Mucosa of descending colon (tissue), 3 donors: ENCODE measurements at regions not wholly inside any gene's neighbourhood (a gene's known extent, or its start where the extent isn't known, plus 50 kb on each side); places are given as distances from the start of the nearest gene placed in this dataset.

Source experiments
- ATAC-seq: fragments of 200-7000 bp; cut with Tn5 transposase; one replicate; pipeline ENCODE4 v1.9.1; 2020; ENCODE audit warnings: mild to moderate bottlenecking, moderate library complexity
- DNase-seq, 3 donors: peaks; one replicate each; pipeline ENCODE4 v3.0.0-alpha.2; 2020
- H3K36me3 ChIP-seq: fragments of 200-600 bp; one replicate; pipeline ENCODE4 v1.8.0; 2021; ENCODE audit warnings: low read depth, mild to moderate bottlenecking
- H3K4me1 ChIP-seq: fragments of 200-600 bp; one replicate; pipeline ENCODE4 v1.8.0; 2021; ENCODE audit warnings: low read depth, mild to moderate bottlenecking
- H3K4me3 ChIP-seq: fragments of 200-600 bp; one replicate; pipeline ENCODE4 v1.8.0; 2021; ENCODE audit warnings: mild to moderate bottlenecking
- H3K9me3 ChIP-seq: fragments of 200-600 bp; one replicate; pipeline ENCODE4 v1.8.0; 2021; ENCODE audit warnings: mild to moderate bottlenecking
- intact Hi-C, 2 donors: fragments of 100-400 bp; cut with DNase I in 1 of 2; cut with micrococcal nuclease in 1 of 2; formaldehyde crosslinking; loops; one replicate each; pipeline versions ENCODE4 v1.11.0 to v1.11.1; 2022; cut with DNase I, micrococcal nuclease
- TF ChIP-seq, protein P1 (sequence below): fragments of 200-600 bp; IDR thresholded peaks from one replicate; pipeline ENCODE4 v1.8.0; 2022; ENCODE audit warnings: antibody characterized with exemption, mild to moderate bottlenecking
- donor health status: DM: no; HTN: no; CAD: no; lungs with moderate emphysema.
- donor health status: DM: no; HTN: no; CAD: no.
- donor health status: DM: no; HTN: yes; CAD: no.

DNA sequence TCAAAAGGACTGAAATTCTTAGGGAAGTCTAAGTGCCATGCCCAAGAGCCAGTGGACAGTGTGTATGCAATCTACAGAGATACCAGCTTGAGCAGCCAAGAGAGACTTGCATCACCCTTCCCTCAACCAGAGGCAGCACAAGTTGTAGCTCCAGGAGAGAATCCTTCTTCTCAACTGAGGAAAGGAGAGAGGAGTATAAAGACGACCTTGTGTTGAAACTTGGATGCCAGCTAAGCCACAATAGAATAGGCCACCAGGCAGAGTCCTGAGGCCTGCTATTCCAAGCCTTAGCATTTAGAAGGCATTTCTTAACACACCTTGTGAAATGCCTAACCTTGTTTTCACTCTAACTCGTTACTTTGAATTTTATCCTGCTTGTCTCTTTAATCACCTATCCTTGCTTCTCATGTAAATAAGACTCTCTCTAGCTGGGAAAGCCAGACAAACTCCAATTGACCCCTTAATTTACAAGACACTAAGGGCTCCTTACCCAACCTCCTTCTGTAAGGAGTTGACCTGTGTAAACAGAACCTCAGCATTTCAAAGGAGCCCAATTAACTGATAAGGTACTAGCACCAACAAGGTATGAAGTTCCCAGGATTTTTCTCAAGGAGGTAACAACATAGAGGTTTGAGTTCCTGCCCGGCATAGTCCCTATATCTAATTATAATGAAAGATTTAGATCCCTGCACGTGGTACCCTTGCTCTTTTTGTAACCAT is 738.8 kb downstream of the AMY1C start:
- Histone ChIP-seq H3K4me3 (no peak overlapping the region), H3K36me3 (no peaks in the 10 kb centered on the region), H3K9me3 (peaks cover 5% of the 10 kb centered on the region), H3K4me1 (no peaks in the 10 kb centered on the region)
- intact Hi-C loops: no loop called here
- TF ChIP-seq, protein P1, sequence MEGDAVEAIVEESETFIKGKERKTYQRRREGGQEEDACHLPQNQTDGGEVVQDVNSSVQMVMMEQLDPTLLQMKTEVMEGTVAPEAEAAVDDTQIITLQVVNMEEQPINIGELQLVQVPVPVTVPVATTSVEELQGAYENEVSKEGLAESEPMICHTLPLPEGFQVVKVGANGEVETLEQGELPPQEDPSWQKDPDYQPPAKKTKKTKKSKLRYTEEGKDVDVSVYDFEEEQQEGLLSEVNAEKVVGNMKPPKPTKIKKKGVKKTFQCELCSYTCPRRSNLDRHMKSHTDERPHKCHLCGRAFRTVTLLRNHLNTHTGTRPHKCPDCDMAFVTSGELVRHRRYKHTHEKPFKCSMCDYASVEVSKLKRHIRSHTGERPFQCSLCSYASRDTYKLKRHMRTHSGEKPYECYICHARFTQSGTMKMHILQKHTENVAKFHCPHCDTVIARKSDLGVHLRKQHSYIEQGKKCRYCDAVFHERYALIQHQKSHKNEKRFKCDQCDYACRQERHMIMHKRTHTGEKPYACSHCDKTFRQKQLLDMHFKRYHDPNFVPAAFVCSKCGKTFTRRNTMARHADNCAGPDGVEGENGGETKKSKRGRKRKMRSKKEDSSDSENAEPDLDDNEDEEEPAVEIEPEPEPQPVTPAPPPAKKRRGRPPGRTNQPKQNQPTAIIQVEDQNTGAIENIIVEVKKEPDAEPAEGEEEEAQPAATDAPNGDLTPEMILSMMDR: no peak
- DNase-seq (no peak), ATAC-seq (no peak)

DNA sequence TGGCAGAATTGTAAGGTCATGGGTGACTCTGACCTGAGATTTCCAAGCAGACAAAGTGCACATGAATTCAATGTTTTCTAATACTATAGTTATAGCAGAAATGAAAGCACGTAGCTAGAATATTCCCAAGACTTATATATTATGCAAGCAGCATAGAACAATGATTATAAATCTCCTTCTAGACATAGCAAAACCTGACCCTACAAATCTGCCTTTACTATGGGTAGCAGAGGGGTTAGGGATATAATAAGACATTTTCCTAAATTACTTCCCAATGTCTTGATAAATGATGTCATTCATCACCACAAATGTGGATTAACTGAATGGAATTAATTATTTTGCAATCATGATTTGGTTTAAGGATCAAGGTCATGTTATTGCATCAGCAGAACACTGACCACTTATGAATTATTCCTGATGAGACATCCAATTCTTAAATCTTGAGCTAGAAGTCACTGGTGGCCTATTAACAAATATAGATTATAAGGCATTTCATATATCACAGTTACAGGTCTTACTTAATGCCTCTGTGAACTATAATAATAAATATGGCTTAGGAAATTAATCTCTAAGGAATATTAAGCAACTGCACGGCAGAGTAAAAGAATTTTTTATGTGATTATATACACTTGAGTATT is 776.6 kb downstream of the AMY1C start:
- H3K36me3 ChIP-seq: no peaks in the 10 kb centered on the region
- no peaks in the 10 kb centered on the region for H3K9me3 ChIP-seq
- ATAC-seq: no peak
- intact Hi-C loops: no loop called here
- H3K4me1 ChIP-seq: no peaks in the 10 kb centered on the region
- no peak overlapping the region for H3K4me3 ChIP-seq
- TF ChIP-seq, protein P1: no peak
- DNase-seq: no peak

DNA sequence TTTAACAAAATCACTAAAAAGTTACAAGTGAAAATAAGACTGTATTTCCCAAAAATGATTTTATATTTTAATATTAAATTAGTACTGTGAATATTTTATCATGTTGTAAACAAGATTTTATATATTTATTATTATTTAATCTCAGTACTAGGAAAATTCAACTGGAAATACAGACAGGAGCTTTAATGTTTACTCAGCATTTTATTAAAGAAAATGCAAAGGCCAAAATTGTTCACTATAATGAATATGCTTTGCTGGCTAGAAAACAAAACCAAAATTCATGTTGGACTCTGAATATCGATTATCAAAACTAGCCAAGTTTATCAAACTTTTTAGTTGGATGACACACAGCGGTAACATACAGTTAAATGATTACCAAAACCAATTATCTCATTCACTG is 782.3 kb downstream of the AMY1C start:
- TF ChIP-seq, protein P1: no peak
- no peaks in the 10 kb centered on the region for H3K36me3 ChIP-seq
- H3K9me3 ChIP-seq: no peaks in the 10 kb centered on the region
- intact Hi-C loops: no loop called here
- ATAC-seq: no peak
- DNase-seq: no peak
- no peaks in the 10 kb centered on the region for H3K4me1 ChIP-seq
- H3K4me3 ChIP-seq: no peak overlapping the region

DNA sequence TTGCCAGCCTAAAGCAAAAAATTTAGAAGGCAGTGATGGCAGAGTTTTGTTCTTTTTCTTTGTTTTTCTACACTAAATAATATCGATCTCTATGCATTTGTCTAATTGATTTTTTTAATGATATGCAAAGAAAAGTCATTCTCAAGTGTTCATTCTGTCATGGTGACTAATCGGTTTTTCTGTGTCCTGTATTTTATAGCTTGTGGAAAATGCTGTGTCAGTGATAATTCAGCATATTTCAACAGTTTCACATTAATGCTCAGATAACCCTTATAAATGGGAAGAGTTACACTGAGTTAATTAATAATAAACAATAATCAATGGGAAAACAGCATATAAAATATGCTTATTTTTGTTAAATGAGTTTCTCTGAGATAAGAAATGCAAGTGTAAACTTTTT is 824.9 kb downstream of the AMY1C start:
- Histone ChIP-seq H3K4me3 (no peak overlapping the region), H3K9me3 (no peaks in the 10 kb centered on the region), H3K36me3 (no peaks in the 10 kb centered on the region), H3K4me1 (no peaks in the 10 kb centered on the region)
- ATAC-seq (no peak), DNase-seq (no peak)
- TF ChIP-seq, protein P1: no peak
- intact Hi-C loops: no loop called here

DNA sequence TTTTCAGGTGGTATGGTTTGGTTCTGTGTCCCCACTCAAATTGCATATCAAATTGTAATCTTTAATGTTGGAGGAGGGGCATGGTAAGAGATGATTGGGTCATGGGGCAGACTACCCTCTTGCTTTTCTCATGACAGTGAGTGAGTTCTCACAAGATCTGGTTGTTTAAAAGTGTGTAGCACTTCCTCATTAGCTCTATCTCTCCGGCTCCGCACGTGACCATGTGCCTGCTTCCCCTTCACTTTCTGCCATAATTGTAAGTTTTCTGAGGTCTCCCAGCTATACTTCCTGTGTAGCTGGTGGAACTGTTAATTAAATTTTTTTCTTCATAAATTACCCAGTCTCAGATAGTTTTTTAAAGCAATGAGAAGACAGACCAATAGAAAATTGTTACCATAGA is 843.2 kb downstream of the AMY1C start:
- no peak overlapping the region for H3K4me3 ChIP-seq
- ATAC-seq (no peak), DNase-seq (no peak)
- no peaks in the 10 kb centered on the region for H3K36me3 ChIP-seq
- TF ChIP-seq, protein P1: no peak
- H3K9me3 ChIP-seq: no peaks in the 10 kb centered on the region
- H3K4me1 ChIP-seq: no peaks in the 10 kb centered on the region
- intact Hi-C loops: no loop called here
